Vagina (tissue), 2 donors: ENCODE measurements at regions not wholly inside any gene's neighbourhood (a gene's known extent, or its start where the extent isn't known, plus 50 kb on each side); places are given as distances from the start of the nearest gene placed in this dataset.

Experiments used
- POLR2A ChIP-seq, 2 donors: fragments of 450-650 bp; IDR thresholded peaks; one replicate each; pipeline ENCODE4 v1.6.1; 2017; ENCODE audit warnings: antibody characterized with exemption in 2 of 2, mild to moderate bottlenecking in 2 of 2, moderate library complexity in 2 of 2
- POLR2AphosphoS5 ChIP-seq, 2 donors: sonication (generic); formaldehyde crosslinking; IDR thresholded peaks; one replicate each; pipeline ENCODE4 v1.9.0; 2017; ENCODE audit warnings: antibody characterized with exemption in 2 of 2, mild to moderate bottlenecking in 2 of 2, low read depth in 1 of 2; ENCODE audit not compliant: insufficient read depth in 1 of 2

DNA sequence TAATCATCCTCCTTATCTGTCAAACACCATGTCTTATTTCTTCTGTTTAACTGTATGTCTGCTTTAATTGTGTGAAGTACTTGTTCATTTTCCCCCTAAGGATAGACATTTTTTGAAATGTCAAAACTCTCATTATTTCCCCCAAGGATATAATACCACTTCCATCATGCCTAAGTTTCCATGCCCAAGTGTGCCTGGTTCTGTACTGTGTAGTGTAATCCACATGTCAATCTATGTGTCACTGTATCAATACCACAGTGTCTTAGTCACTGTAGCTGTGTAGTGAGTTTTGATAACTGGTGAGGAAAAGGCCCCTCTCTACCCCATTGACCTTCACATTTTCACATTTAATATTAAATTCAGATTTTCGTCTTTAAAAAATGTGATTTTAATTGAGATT is 1265.5 kb downstream of the PCDH9 start:
- TF ChIP-seq POLR2AphosphoS5 (IDR thresholded peaks at IDR 0.05; ENCODE audit: insufficient read depth in 1 of 2, low read depth in 1 of 2) = no peak
- no peak for TF ChIP-seq POLR2A (IDR thresholded peaks at IDR 0.05)
